HEK293T (cell line): ENCODE measurements at regions not wholly inside any gene's neighbourhood (a gene's known extent, or its start where the extent isn't known, plus 50 kb on each side); places are given as distances from the start of the nearest gene placed in this dataset.

Experiments
- CTCF ChIA-PET: fragments of 350-600 bp; formaldehyde crosslinking; extraction: SDS; loops from one replicate; lab custom pipeline; 2021; ENCODE audit warnings: antibody characterized with exemption, inconsistent platforms; lab: Yijun Ruan, JAX
- POLR2A ChIA-PET: fragments of 350-600 bp; formaldehyde crosslinking; extraction: SDS; loops from one replicate; lab custom pipeline; 2020; ENCODE audit warnings: antibody characterized with exemption, inconsistent platforms; lab: Yijun Ruan, JAX
- DNase-seq: peaks from one replicate; pipeline ENCODE4 v3.0.0; 2012; ENCODE audit warnings: mixed read lengths; ENCODE audit errors: extremely low spot score
- ARNT ChIP-seq: fragments of 450-650 bp; IDR thresholded peaks from 2 replicates; pipeline ENCODE4 v1.6.1; 2017; ENCODE audit warnings: mild to moderate bottlenecking
- BHLHE40 ChIP-seq: fragments of 450-650 bp; IDR thresholded peaks from 2 replicates; pipeline ENCODE4 v1.6.1; 2016; ENCODE audit warnings: mild to moderate bottlenecking, moderate library complexity, borderline replicate concordance
- CTBP1 ChIP-seq: fragments of 450-650 bp; IDR thresholded peaks from 2 replicates; pipeline ENCODE4 v1.6.1; 2016; ENCODE audit warnings: borderline replicate concordance
- ELF4 ChIP-seq: fragments of 450-650 bp; IDR thresholded peaks from 2 replicates; pipeline ENCODE4 v1.6.1; 2017; ENCODE audit warnings: antibody characterized with exemption
- FOXA1 ChIP-seq: fragments of 450-650 bp; IDR thresholded peaks from 2 replicates; pipeline ENCODE4 v1.6.1; 2016; ENCODE audit warnings: mild to moderate bottlenecking
- FOXK2 ChIP-seq: fragments of 450-650 bp; IDR thresholded peaks from 2 replicates; pipeline ENCODE4 v1.6.1; 2016; ENCODE audit warnings: mild to moderate bottlenecking
- FOXM1 ChIP-seq: fragments of 450-650 bp; IDR thresholded peaks from 2 replicates; pipeline ENCODE4 v1.6.1; 2017; ENCODE audit warnings: mild to moderate bottlenecking, borderline replicate concordance
- HDGF ChIP-seq: fragments of 450-650 bp; IDR thresholded peaks from 2 replicates; pipeline ENCODE4 v1.6.1; 2017; ENCODE audit warnings: antibody characterized with exemption, borderline replicate concordance
- L3MBTL2 ChIP-seq: fragments of 450-650 bp; conservative IDR thresholded peaks from 2 replicates; pipeline ENCODE4 v1.6.1; 2016; ENCODE audit warnings: mild to moderate bottlenecking
- LEF1 ChIP-seq: fragments of 450-650 bp; IDR thresholded peaks from 2 replicates; pipeline ENCODE4 v1.6.1; 2017; ENCODE audit warnings: mild to moderate bottlenecking, borderline replicate concordance
- NFRKB ChIP-seq: fragments of 450-650 bp; IDR thresholded peaks from 2 replicates; pipeline ENCODE4 v1.6.1; 2016; ENCODE audit warnings: mild to moderate bottlenecking, moderate library complexity
- PKNOX1 ChIP-seq: fragments of 450-650 bp; IDR thresholded peaks from 2 replicates; pipeline ENCODE4 v1.6.1; 2016
- SP1 ChIP-seq: fragments of 450-650 bp; IDR thresholded peaks from 2 replicates; pipeline ENCODE4 v1.6.1; 2017
- SUZ12 ChIP-seq: fragments of 450-650 bp; IDR thresholded peaks from 2 replicates; pipeline ENCODE4 v1.6.1; 2016; ENCODE audit warnings: mild to moderate bottlenecking
- TARDBP ChIP-seq: fragments of 450-650 bp; IDR thresholded peaks from 2 replicates; pipeline ENCODE4 v1.6.1; 2016
- ZNF384 ChIP-seq: fragments of 450-650 bp; IDR thresholded peaks from 2 replicates; pipeline ENCODE4 v1.6.1; 2016

DNA sequence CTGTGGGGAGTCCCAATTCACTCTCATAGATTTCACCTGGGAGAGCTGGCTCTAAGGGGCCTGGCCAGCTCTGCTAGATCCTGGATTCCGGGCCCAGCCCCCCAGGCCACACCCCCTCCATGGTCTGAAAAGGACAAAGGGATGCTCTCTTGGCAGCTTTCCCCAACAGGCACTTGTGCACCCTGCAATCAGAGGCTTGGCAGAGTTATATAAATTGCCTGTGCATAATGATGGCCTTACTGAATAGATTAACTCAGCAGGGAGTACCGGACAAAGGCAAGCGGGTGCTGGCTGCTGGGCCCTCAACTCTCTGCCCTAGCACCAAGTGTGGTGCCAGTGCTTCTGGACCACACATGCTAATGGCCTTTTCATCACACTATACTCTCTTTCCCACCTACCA, 461.6 kb downstream of the BUD13 start:
- POLR2A ChIA-PET, result no interaction called here
- CTCF ChIA-PET, result interaction anchor here (0.6 kb wide), 1 partner anchor 28 kb away, joined by 3 read pairs; no protein-coding TSS in a partner anchor
- DNase-seq, result no peak
- no peak for TF ChIP-seq FOXM1
- TF ChIP-seq BHLHE40, result no peak
- TF ChIP-seq L3MBTL2, result no peak
- no peak for TF ChIP-seq FOXK2
- no peak for TF ChIP-seq NFRKB
- no peak for TF ChIP-seq FOXA1
- no peak for TF ChIP-seq SP1
- TF ChIP-seq CTBP1, result no peak
- TF ChIP-seq SUZ12, result no peak
- TF ChIP-seq ARNT, result no peak
- no peak for TF ChIP-seq HDGF
- TF ChIP-seq TARDBP, result no peak

DNA sequence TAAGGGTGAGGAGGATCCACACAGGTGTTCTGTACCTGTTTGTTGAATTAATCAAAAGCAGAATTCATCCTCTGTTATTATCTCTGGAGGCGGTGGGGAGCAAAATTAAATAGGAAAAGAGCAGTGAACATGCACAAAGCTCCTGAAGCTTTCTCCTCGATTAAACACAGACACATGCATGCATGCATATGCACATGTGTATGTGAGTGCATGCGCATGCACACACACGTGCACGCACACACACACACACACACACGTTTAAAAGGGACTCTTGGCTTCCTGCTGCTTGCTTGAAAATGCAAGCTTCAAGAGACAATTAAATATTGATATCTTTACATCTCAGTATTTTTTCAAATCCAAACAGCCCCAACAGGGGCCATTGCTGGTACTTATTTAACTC, 462.1 kb downstream of the BUD13 start:
- CTCF ChIA-PET, result interaction anchor here (0.6 kb wide), 1 partner anchor 27 kb away, joined by 3 read pairs; no protein-coding TSS in a partner anchor
- TF ChIP-seq ZNF384 (no peak), TARDBP (no peak), FOXM1 (no peak)
- DNase-seq, result no peak
- POLR2A ChIA-PET, result no interaction called here

GRCh38 chr11:116310226-116310625, 462.6 kb downstream of the BUD13 start:
- CTCF ChIA-PET, result no interaction called here
- no peak for TF ChIP-seq ARNT
- no peak for TF ChIP-seq BHLHE40
- TF ChIP-seq CTBP1, result no peak
- no peak for TF ChIP-seq FOXA1
- TF ChIP-seq FOXM1, result no peak
- no peak for TF ChIP-seq TARDBP
- TF ChIP-seq LEF1, result no peak
- TF ChIP-seq HDGF, result no peak
- TF ChIP-seq SP1, result no peak
- no peak for TF ChIP-seq ELF4
- no peak for TF ChIP-seq L3MBTL2
- no peak for TF ChIP-seq NFRKB

DNA sequence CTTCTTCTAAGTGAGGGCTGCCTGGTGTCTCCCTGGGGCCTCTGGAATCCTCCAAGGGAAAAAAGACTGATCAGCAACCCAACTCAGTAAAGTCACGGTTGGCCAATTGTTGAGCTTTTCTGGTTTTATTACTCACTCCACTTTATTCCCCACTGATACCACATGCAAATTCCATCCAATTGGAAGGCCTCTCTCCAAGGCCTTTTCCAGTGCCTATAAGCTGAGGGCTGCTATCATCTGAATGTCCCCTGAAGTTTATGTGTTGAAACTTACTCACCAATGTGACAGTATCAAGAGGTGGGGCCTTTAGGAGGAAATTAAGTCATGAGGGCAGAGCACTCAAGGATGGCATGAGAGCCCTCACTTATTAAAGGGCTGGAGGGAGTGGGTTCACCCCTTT, 463.3 kb downstream of the BUD13 start:
- CTCF ChIA-PET, result no interaction called here
- POLR2A ChIA-PET, result no interaction called here
- no peak for TF ChIP-seq PKNOX1
- TF ChIP-seq BHLHE40, result no peak
- TF ChIP-seq LEF1, result no peak
- TF ChIP-seq ARNT, result no peak
- no peak for TF ChIP-seq FOXM1
- no peak for TF ChIP-seq TARDBP
- no peak for TF ChIP-seq SUZ12
- no peak for TF ChIP-seq HDGF
- no peak for DNase-seq

More at GRCh38 chr11:116310226-116310625, 462.6 kb downstream of the BUD13 start:
- DNase-seq, result no peak
- POLR2A ChIA-PET, result no interaction called here

GRCh38 chr11:116302756-116303155, 470.0 kb downstream of the BUD13 start:
- no peak for DNase-seq
- POLR2A ChIA-PET, result no interaction called here
- TF ChIP-seq PKNOX1 (no peak), L3MBTL2 (no peak), FOXK2 (no peak), ZNF384 (no peak), TARDBP (no peak), FOXM1 (no peak), SUZ12 (no peak)
- CTCF ChIA-PET, result no interaction called here

- TF ChIP-seq SP1 (no peak), TARDBP (no peak), LEF1 (no peak), ARNT (no peak), ELF4 (no peak), L3MBTL2 (no peak), PKNOX1 (no peak), FOXK2 (no peak)
- ChIA-PET CTCF (no interaction called here), POLR2A (no interaction called here)
- no peak for DNase-seq
These were observed 471.6 kb downstream of the BUD13 start for GRCh38 chr11:116301141-116301540.

- TF ChIP-seq CTBP1, result no peak
- no peak for TF ChIP-seq FOXA1
- TF ChIP-seq FOXK2, result no peak
- TF ChIP-seq FOXM1, result no peak
- no peak for TF ChIP-seq ARNT
- TF ChIP-seq SP1, result no peak
- TF ChIP-seq HDGF, result no peak
- no peak for TF ChIP-seq NFRKB
- TF ChIP-seq LEF1, result no peak
- no peak for TF ChIP-seq SUZ12
- TF ChIP-seq TARDBP, result no peak
- TF ChIP-seq BHLHE40, result no peak
- TF ChIP-seq L3MBTL2, result no peak
- TF ChIP-seq ZNF384, result no peak
- TF ChIP-seq ELF4, result no peak
- TF ChIP-seq PKNOX1, result no peak
- POLR2A ChIA-PET, result no interaction called here
- DNase-seq, result no peak
These were observed 472.6 kb downstream of the BUD13 start for GRCh38 chr11:116300232-116300631.

More at GRCh38 chr11:116300232-116300631, 472.6 kb downstream of the BUD13 start:
- CTCF ChIA-PET, result no interaction called here
